Aorta (tissue), 5 donors: ENCODE measurements at regions not wholly inside any gene's neighbourhood (a gene's known extent, or its start where the extent isn't known, plus 50 kb on each side); places are given as distances from the start of the nearest gene placed in this dataset.
"Not testable (repeated sequence)": the region's sequence is repeated elsewhere in the genome, so short reads cannot be mapped to it uniquely, and the experiment has no call there.

ENCODE experiments used
- ATAC-seq: fragments of 200-7000 bp; cut with Tn5 transposase; one replicate; pipeline ENCODE4 v1.9.1; 2022; ENCODE audit warnings: moderate library complexity; ENCODE audit not compliant: low FRiP score
- DNase-seq, 2 donors: peaks; one replicate each; pipeline ENCODE4 v3.0.0-alpha.2; 2020
- H3K27ac ChIP-seq, 2 donors: one replicate each; pipeline ENCODE4 v1.5.1; 2013; ENCODE audit warnings: low read length in 2 of 2, mild to moderate bottlenecking in 2 of 2, moderate library complexity in 2 of 2, control low read depth in 1 of 2, inconsistent platforms in 1 of 2, low read depth in 1 of 2
- H3K27me3 ChIP-seq, 2 donors: one replicate each; pipeline ENCODE4 v1.6.1; 2013; ENCODE audit warnings: control low read depth in 1 of 2, low read length in 1 of 2, mild to moderate bottlenecking in 1 of 2, moderate library complexity in 1 of 2; ENCODE audit not compliant: insufficient read depth in 2 of 2, control insufficient read depth in 1 of 2
- H3K36me3 ChIP-seq, 2 donors: one replicate each; pipeline ENCODE4 v1.6.1; 2013; ENCODE audit warnings: control low read depth in 1 of 2, low read length in 1 of 2, mild to moderate bottlenecking in 1 of 2; ENCODE audit not compliant: insufficient read depth in 2 of 2, control insufficient read depth in 1 of 2
- H3K4me1 ChIP-seq, 2 donors: one replicate each; pipeline ENCODE4 v1.6.1; 2013; ENCODE audit warnings: low read length in 2 of 2, control low read depth in 1 of 2, mild to moderate bottlenecking in 1 of 2, moderate library complexity in 1 of 2; ENCODE audit not compliant: insufficient read depth in 2 of 2, control insufficient read depth in 1 of 2
- H3K4me3 ChIP-seq, 2 donors: one replicate each; pipeline ENCODE4 v1.5.1; 2013; ENCODE audit warnings: low read length in 2 of 2, control low read depth in 1 of 2, mild to moderate bottlenecking in 1 of 2
- H3K9me3 ChIP-seq: one replicate; pipeline ENCODE4 v1.6.1; 2013; ENCODE audit warnings: mild to moderate bottlenecking, low read length; ENCODE audit not compliant: control insufficient read depth
- WGBS, 2 donors: extraction: QIAGEN DNeasy Blood & Tissue Kit; methylation state at CpG; one replicate each; pipeline ENCODE4 v1.1.7; 2013; 5-methylcytosine and 5-hydroxymethylcytosine counted together
- intact Hi-C, 2 donors: fragments of 100-400 bp; cut with DNase I; formaldehyde crosslinking; loops; one replicate each; pipeline versions ENCODE4 v1.14.2 to v1.15.0; 2022
- donor health status: healthy with polysubstance abuse.
- donor health status: Bipolar disorder and iron deficiency.
- donor health status: DM: no; HTN: no; CAD: no.
- donor health status: DM: no; HTN: no; CAD: no.
- donor health status: DM: yes; HTN: yes; CAD: no.

DNA sequence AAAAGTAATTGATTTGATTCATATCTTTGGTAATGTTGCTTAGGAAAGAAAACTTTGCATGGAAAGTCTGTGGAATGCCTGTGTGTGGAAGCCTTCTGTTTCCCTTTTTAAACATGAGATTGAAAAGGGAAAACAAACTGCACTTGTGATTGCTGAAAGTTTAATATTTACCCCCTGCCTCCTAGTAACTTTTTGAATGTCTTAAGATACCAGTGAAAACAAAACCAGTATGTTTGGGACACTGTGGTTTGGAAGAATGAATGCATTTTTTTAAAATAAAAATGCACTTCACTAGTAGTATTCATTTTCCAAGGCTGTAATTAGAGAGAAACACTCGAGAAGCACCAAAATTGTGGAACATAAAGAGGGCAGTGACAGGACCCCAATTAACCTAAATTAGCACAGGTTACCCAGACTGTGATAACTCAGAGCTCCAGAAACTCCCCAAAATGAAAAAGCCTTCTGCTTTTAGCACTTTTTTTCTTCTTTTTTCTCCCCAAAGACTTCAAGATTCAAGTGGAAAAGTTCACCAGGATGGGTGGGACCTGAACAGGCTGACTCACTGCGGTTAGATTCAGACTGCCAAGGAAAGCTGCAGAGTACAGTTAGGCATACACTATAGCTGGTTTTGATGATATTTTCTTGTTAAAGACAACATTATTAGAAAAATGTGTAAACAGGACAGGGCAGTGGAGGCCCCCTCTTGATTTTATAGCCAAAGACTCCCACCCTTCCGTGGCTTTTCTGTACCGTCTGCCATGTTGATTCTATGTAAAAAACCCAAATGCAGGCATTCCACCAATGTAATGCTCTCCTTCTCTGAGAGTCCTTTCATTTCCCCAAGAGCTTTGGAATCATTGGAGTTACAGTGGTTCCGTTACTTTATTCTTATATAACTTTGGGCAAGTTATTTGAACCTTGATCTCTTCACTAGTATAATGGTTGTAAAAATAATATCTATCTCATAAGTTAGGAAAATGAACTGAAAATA is 88.6 kb upstream of the NBPF26 start:
- H3K4me3 ChIP-seq, H3K27me3 ChIP-seq, H3K36me3 ChIP-seq, H3K9me3 ChIP-seq, H3K4me1 ChIP-seq, DNase-seq, intact Hi-C loops, H3K27ac ChIP-seq: not testable (repeated sequence)
- WGBS, 2 donors, result no CpG with 5 or more reads among the region's 5 CpGs
- ATAC-seq, result peak; percentile 78

DNA sequence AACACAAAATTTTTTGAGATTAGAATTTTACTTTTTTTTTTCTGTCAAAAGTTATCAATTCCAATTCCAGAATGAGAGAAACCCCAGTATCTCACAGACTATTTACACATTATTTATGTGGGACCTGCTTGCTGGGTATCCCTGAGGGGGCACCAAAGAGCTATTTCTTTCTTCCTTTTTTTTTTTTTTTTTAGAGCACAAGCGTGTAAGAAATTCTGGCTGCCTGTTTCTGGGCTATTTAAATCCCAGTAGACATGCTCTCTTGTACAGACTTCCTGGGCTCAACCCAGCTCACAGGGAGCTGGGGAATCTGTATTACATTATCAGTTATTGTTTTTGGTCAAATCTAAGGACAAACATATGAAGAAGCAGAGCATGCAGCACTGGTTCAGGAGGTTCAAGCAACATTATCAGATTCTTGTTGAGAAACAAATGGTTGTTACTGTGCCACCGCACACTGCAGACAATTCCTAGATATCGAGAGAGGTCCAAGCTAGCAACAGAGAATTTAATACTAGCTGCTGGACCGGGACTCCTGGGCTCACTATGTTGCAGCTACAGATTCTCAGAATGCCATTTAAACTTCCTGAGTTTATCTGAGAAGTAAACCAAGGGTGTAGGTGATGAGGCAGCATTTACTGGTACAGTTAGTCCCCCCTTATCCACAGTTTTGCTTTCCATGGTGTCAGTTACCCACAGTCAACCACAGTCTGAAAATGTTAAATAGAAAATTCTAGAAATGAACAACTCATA is 83.3 kb upstream of the NBPF26 start:
- H3K36me3 ChIP-seq, DNase-seq, H3K27ac ChIP-seq, H3K27me3 ChIP-seq, H3K9me3 ChIP-seq, intact Hi-C loops, H3K4me3 ChIP-seq, H3K4me1 ChIP-seq: not testable (repeated sequence)
- 0% methylated on average over 1 of the region's 4 CpGs; no CpG with 5 or more reads in 1 of the 2 donors for WGBS, 2 donors
- peak; percentile 81 for ATAC-seq

DNA sequence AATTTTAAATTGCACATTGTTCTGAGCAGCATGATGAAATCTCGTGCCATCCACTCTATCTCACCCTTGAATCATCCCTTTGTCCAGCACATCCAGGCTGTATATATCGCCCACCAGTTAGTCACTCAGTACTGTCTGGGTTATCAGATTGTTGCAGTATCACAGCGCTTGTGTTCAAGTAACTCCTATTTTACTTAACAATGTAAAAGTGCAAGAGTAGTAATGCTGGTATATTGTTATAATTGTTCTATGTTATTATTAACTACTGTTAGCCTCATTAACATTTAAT is 82.8 kb upstream of the NBPF26 start:
- WGBS, 2 donors, result no CpG with 5 or more reads among the region's 3 CpGs
- not testable (repeated sequence) for H3K27me3 ChIP-seq, ATAC-seq

DNA sequence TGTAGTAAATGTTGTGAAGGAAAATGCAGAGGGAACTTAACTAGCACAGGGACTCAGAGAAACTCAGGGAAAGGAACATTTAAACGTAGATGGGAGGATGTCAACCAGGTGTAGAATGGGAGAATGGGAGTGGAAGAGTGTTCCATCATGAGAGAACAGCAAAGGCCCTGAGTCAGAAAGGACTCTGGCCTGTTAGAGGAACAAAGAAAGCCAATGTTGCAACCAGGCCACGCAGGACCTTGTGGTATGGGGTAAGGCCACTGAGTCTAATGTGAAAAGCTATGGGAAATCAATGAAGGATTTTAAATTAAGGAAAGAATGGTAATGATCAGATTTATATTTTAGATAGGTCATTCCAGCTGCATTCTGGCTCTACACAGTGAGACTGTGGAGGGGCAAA is 76.6 kb upstream of the NBPF26 start:
- H3K36me3 ChIP-seq, ATAC-seq, H3K27ac ChIP-seq, H3K27me3 ChIP-seq, DNase-seq, H3K4me1 ChIP-seq, H3K4me3 ChIP-seq, H3K9me3 ChIP-seq, intact Hi-C loops: not testable (repeated sequence)
- WGBS, 2 donors, result no CpG with 5 or more reads among the region's 2 CpGs

More for the DNA sequence above, 82.8 kb upstream of the NBPF26 start:
- intact Hi-C loops, DNase-seq, H3K36me3 ChIP-seq, H3K27ac ChIP-seq, H3K4me1 ChIP-seq, H3K4me3 ChIP-seq, H3K9me3 ChIP-seq: not testable (repeated sequence)

DNA sequence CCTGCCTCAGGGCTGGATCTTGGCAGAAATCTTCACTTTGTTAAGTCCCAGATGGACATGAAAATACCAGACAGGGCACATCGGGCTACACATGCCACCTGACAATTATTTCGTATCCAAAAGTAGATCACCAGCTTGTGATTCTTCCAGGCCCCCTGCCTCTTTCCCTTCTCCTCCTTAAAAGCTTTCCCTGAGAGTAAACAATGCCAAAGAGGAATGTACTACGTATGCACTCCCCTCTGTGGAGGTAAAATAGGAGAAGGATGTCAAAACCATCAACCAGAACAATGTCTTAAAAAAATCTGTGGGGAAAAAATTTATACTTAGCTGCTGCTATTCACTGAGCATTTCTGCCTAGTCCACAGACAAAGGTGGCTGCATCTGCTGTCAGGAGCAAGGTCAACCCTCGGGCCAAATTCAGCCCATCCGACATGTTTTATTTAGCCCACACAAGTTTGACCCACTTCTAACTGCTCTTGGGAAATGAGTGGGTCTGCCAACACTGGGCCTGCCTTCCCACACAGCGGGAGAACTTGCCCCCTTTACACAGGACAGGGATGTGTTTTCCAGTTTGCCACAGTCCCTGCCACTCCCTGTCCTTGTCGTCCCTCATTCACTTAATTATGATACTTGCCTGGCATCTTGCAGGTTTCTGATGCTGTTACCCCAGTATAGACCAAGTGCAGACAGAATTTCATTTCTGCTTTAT is 74.7 kb upstream of the NBPF26 start:
- H3K4me1 ChIP-seq, H3K27ac ChIP-seq, H3K4me3 ChIP-seq, H3K9me3 ChIP-seq, H3K36me3 ChIP-seq, intact Hi-C loops, H3K27me3 ChIP-seq, ATAC-seq, DNase-seq: not testable (repeated sequence)
- no CpG with 5 or more reads among the region's 7 CpGs for WGBS, 2 donors

DNA sequence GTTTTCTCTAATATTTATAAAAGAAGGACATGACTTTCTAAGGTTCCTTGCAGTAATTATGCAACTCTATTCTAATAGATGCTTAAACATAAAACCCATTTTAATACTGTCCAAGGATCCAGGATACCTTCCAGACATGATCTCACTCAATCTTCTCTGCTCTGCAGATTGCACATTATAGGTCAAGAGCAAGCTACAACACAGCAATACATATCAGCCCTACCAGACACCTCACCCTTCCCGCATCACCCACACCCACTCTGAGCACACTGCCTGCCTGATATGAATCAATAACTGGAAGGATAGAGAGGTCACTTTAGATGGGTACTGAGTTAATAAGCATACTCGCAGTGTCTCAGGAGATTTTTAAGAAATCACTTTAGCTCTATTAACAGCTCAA is 74.0 kb upstream of the NBPF26 start:
- H3K9me3 ChIP-seq, H3K27ac ChIP-seq, DNase-seq, H3K4me1 ChIP-seq, H3K36me3 ChIP-seq, intact Hi-C loops, H3K4me3 ChIP-seq, ATAC-seq, H3K27me3 ChIP-seq: not testable (repeated sequence)
- no CpG with 5 or more reads among the region's 2 CpGs for WGBS, 2 donors

DNA sequence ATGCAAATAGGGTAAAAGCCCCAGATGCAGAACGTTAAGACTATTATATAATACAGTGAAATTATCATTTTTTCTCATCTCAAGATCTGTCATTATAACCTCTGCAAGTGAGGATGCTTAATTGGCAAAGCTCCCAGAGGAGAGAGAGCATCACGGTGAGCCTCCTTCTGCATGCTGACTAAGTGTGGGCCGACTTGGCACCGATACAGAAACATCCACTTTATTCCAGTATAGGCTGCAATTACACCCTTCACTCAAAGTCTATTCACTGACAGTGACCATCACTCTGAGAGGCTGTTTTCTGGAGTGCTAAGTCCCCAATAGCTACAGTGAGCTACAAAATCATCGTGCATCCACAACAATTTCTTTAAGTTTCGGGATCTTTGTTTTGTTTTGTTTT is 69.6 kb upstream of the NBPF26 start:
- WGBS, 2 donors, result 15 to 17% methylated on average over 1 of the region's 6 CpGs
- H3K36me3 ChIP-seq, H3K9me3 ChIP-seq, H3K4me3 ChIP-seq, DNase-seq, H3K27ac ChIP-seq, intact Hi-C loops, ATAC-seq, H3K4me1 ChIP-seq, H3K27me3 ChIP-seq: not testable (repeated sequence)

DNA sequence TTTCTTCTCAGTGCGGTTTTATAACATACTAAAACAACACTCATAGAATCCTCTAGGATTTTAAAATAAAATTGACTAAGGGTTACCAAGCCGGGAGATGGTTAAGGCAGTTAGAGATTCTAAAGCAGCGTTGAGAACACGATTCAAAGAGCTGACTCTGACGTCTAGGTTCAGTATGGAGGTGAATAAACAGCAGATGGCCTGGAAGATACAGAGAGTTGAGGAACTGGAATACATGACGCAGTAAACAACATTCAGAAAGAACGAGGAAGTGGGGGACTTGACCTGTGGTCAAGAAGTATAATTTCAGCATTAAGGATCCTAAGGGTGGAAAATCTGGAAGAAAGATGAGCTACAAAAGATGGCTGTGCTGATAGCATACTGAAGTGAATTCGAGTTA is 68.4 kb upstream of the NBPF26 start:
- H3K9me3 ChIP-seq, H3K36me3 ChIP-seq, H3K4me3 ChIP-seq, ATAC-seq, H3K27ac ChIP-seq, H3K27me3 ChIP-seq, DNase-seq, H3K4me1 ChIP-seq, intact Hi-C loops: not testable (repeated sequence)
- WGBS, 2 donors, result no CpG with 5 or more reads among the region's 8 CpGs
